Neuronal stem cell (in vitro differentiated cells): ENCODE measurements at regions not wholly inside any gene's neighbourhood (a gene's known extent, or its start where the extent isn't known, plus 50 kb on each side); places are given as distances from the start of the nearest gene placed in this dataset.
A peak's percentile ranks its signal among the peaks of the same experiment; 100 is the strongest.

Experiments
- DNase-seq: peaks from one replicate; pipeline ENCODE4 v3.0.0-alpha.2; 2013; ENCODE audit warnings: low spot score
- H2AFZ ChIP-seq: one replicate; pipeline ENCODE4 v1.6.1; 2013; ENCODE audit warnings: mild to moderate bottlenecking, low read length, inconsistent platforms
- H2AK5ac ChIP-seq: 2 replicates; pipeline ENCODE4 v1.6.1; 2013; ENCODE audit warnings: low read depth, mild to moderate bottlenecking, inconsistent platforms, low read length, moderate library complexity, mixed read lengths
- H2BK120ac ChIP-seq: 2 replicates; pipeline ENCODE4 v1.6.1; 2013; ENCODE audit warnings: low read depth, mild to moderate bottlenecking, inconsistent platforms, low read length, moderate library complexity, mixed read lengths
- H2BK12ac ChIP-seq: one replicate; pipeline ENCODE4 v1.6.1; 2013; ENCODE audit warnings: low read length, inconsistent platforms
- H2BK15ac ChIP-seq: 2 replicates; pipeline ENCODE4 v1.6.1; 2013; ENCODE audit warnings: mild to moderate bottlenecking, low read length, inconsistent platforms, mixed read lengths
- H2BK5ac ChIP-seq: one replicate; pipeline ENCODE4 v1.6.1; 2013; ENCODE audit warnings: inconsistent platforms, mild to moderate bottlenecking, low read length, moderate library complexity
- H3K14ac ChIP-seq: one replicate; pipeline ENCODE4 v1.6.1; 2013; ENCODE audit warnings: low read length, inconsistent platforms
- H3K18ac ChIP-seq: 2 replicates; pipeline ENCODE4 v1.6.1; 2013; ENCODE audit warnings: low read length, inconsistent platforms
- H3K23ac ChIP-seq: 2 replicates; pipeline ENCODE4 v1.6.1; 2013; ENCODE audit warnings: low read depth, mild to moderate bottlenecking, mixed read lengths, low read length, inconsistent platforms; ENCODE audit not compliant: poor library complexity
- H3K27ac ChIP-seq: replicated peaks from 3 replicates; pipeline ENCODE4 v1.5.1; 2013; ENCODE audit warnings: low read length, inconsistent platforms
- H3K27me3 ChIP-seq, 3 experiments: 2 replicates each; pipeline ENCODE4 v1.6.1; 2013; ENCODE audit warnings: low read length in 3 of 3, mild to moderate bottlenecking in 2 of 3, inconsistent platforms in 1 of 3, low read depth in 1 of 3, mixed read lengths in 1 of 3, moderate library complexity in 1 of 3; ENCODE audit not compliant: control insufficient read depth in 3 of 3, insufficient read depth in 3 of 3
- H3K36me3 ChIP-seq, 2 donors: replicated peaks in 1 of 2; 2 replicates each; pipeline ENCODE4 v1.6.1; 2013; ENCODE audit warnings: low read length in 2 of 2; ENCODE audit not compliant: control insufficient read depth in 2 of 2, insufficient read depth in 2 of 2
- H3K4ac ChIP-seq: 2 replicates; pipeline ENCODE4 v1.6.1; 2013; ENCODE audit warnings: inconsistent platforms, mild to moderate bottlenecking, low read length, moderate library complexity
- H3K4me1 ChIP-seq, 2 donors: 1 replicate in 1 of 2; 2 replicates in 1 of 2; pipeline ENCODE4 v1.6.1; 2013; ENCODE audit warnings: low read length in 2 of 2, low read depth in 1 of 2; ENCODE audit not compliant: control insufficient read depth in 2 of 2, insufficient read depth in 1 of 2
- H3K4me2 ChIP-seq: one replicate; pipeline ENCODE4 v1.6.1; 2013; ENCODE audit warnings: mild to moderate bottlenecking, low read length, inconsistent platforms; ENCODE audit not compliant: insufficient read depth, poor library complexity, severe bottlenecking
- H3K4me3 ChIP-seq, 2 donors: 2 replicates each; pipeline ENCODE4 v1.5.1; 2013; ENCODE audit warnings: low read length in 2 of 2, mild to moderate bottlenecking in 2 of 2, inconsistent platforms in 1 of 2, moderate library complexity in 1 of 2
- H3K79me1 ChIP-seq: one replicate; pipeline ENCODE4 v1.6.1; 2013; ENCODE audit warnings: low read depth, mild to moderate bottlenecking, inconsistent platforms, low read length, moderate library complexity
- H3K9ac ChIP-seq: one replicate; pipeline ENCODE4 v1.6.1; 2013; ENCODE audit warnings: mild to moderate bottlenecking, low read depth, low read length, inconsistent platforms; ENCODE audit not compliant: poor library complexity
- H3K9me3 ChIP-seq, 2 donors: replicated peaks in 1 of 2; 2 replicates each; pipeline versions ENCODE3 to v1.6.1; 2013; ENCODE audit warnings: low read length in 2 of 2, mild to moderate bottlenecking in 2 of 2, inconsistent platforms in 1 of 2, low read depth in 1 of 2, mixed read lengths in 1 of 2, moderate library complexity in 1 of 2; ENCODE audit not compliant: control insufficient read depth in 2 of 2, insufficient read depth in 1 of 2
- H4K8ac ChIP-seq: one replicate; pipeline ENCODE4 v1.6.1; 2013; ENCODE audit warnings: low read depth, mild to moderate bottlenecking, inconsistent platforms, low read length, moderate library complexity
- H4K91ac ChIP-seq: one replicate; pipeline ENCODE4 v1.6.1; 2013; ENCODE audit warnings: low read length, low read depth, mild to moderate bottlenecking, inconsistent platforms; ENCODE audit not compliant: poor library complexity
- WGBS, 2 donors: extraction: QIAGEN DNeasy Blood & Tissue Kit; methylation state at CpG; one replicate each; pipeline ENCODE4 v1.1.7; 2013; ENCODE audit warnings: missing lambda C conversion rate in 2 of 2, mixed read lengths in 1 of 2; ENCODE audit not compliant: insufficient read length in 2 of 2, insufficient replicate concordance in 1 of 2; ENCODE audit errors: extremely low coverage in 2 of 2; 5-methylcytosine and 5-hydroxymethylcytosine counted together

GRCh38 chr20:51318058-51318949, 224.2 kb downstream of the NFATC2 start:
- H2AFZ ChIP-seq: peak overlapping the region; percentile 62
- no peak overlapping the region for H2BK12ac ChIP-seq
- H3K79me1 ChIP-seq: no peaks in the 10 kb centered on the region
- no peak overlapping the region for H3K4me3 ChIP-seq
- H2AK5ac ChIP-seq: no peak overlapping the region
- H3K18ac ChIP-seq: peak overlapping the region; percentile 40
- H3K14ac ChIP-seq: no peak overlapping the region
- no peak overlapping the region for H3K23ac ChIP-seq
- H3K27ac ChIP-seq: no peak overlapping the region
- no peak overlapping the region for H3K9ac ChIP-seq
- no peaks in the 10 kb centered on the region for H3K27me3 ChIP-seq
- no peak overlapping the region for H4K91ac ChIP-seq
- no peak overlapping the region for H2BK15ac ChIP-seq
- no peak overlapping the region for H4K8ac ChIP-seq
- no peak overlapping the region for H2BK5ac ChIP-seq
- H3K36me3 ChIP-seq: no peaks in the 10 kb centered on the region
- peaks cover 8 to 9% of the 10 kb centered on the region in 2 donors for H3K4me1 ChIP-seq
- no peaks in the 10 kb centered on the region for H3K9me3 ChIP-seq
- DNase-seq: peak; percentile 69
- H2BK120ac ChIP-seq: no peak overlapping the region
- no peak overlapping the region for H3K4me2 ChIP-seq
- no peak overlapping the region for H3K4ac ChIP-seq
- no CpG with 5 or more reads among the region's 27 CpGs for WGBS, 2 donors

GRCh38 chr20:51315390-51315789, 227.1 kb downstream of the NFATC2 start:
- Histone ChIP-seq H3K9ac (no peak overlapping the region), H3K4me2 (no peak overlapping the region), H3K14ac (no peak overlapping the region), H2AFZ (no peak overlapping the region), H4K91ac (no peak overlapping the region), H3K79me1 (no peaks in the 10 kb centered on the region), H3K23ac (no peak overlapping the region), H3K27me3 (no peaks in the 10 kb centered on the region), H3K18ac (no peak overlapping the region), H3K4me3 (no peak overlapping the region), H3K9me3 (peaks cover 0 to 2% of the 10 kb centered on the region in 2 donors), H2BK5ac (no peak overlapping the region), H2BK120ac (no peak overlapping the region), H3K27ac (no peak overlapping the region), H2BK15ac (no peak overlapping the region), H3K4me1 (peaks cover 3 to 8% of the 10 kb centered on the region in 2 donors), H4K8ac (no peak overlapping the region), H2BK12ac (no peak overlapping the region), H3K36me3 (no peaks in the 10 kb centered on the region), H2AK5ac (no peak overlapping the region), H3K4ac (no peak overlapping the region)
- no peak for DNase-seq

GRCh38 chr20:51313358-51313827, 229.1 kb downstream of the NFATC2 start:
- Histone ChIP-seq H3K9ac (no peak overlapping the region), H3K23ac (no peak overlapping the region), H2BK5ac (no peak overlapping the region), H3K18ac (no peak overlapping the region), H3K27ac (no peak overlapping the region), H2AFZ (no peak overlapping the region), H3K4me2 (no peak overlapping the region), H3K9me3 (peaks cover 0 to 3% of the 10 kb centered on the region in 2 donors), H4K91ac (no peak overlapping the region), H3K4me1 (peaks cover 1% of the 10 kb centered on the region in 2 donors), H3K4ac (no peak overlapping the region), H2BK120ac (no peak overlapping the region), H3K27me3 (no peaks in the 10 kb centered on the region), H2BK12ac (no peak overlapping the region), H3K36me3 (no peaks in the 10 kb centered on the region), H2BK15ac (no peak overlapping the region), H4K8ac (peak overlapping the region; percentile 66), H2AK5ac (no peak overlapping the region), H3K14ac (no peak overlapping the region), H3K79me1 (no peaks in the 10 kb centered on the region), H3K4me3 (no peak overlapping the region)
- DNase-seq: no peak
- WGBS, 2 donors: no CpG with 5 or more reads among the region's 5 CpGs

GRCh38 chr20:51312480-51312783, 230.1 kb downstream of the NFATC2 start:
- no peak overlapping the region for H3K27ac ChIP-seq
- H3K79me1 ChIP-seq: no peaks in the 10 kb centered on the region
- no peak overlapping the region for H4K8ac ChIP-seq
- no peak overlapping the region for H3K4ac ChIP-seq
- no peak overlapping the region for H2BK5ac ChIP-seq
- H2AFZ ChIP-seq: no peak overlapping the region
- H3K14ac ChIP-seq: no peak overlapping the region
- no peak overlapping the region for H3K4me3 ChIP-seq
- no peak overlapping the region for H2BK120ac ChIP-seq
- no peaks in the 10 kb centered on the region for H3K4me1 ChIP-seq
- no peak overlapping the region for H4K91ac ChIP-seq
- DNase-seq: no peak
- H3K4me2 ChIP-seq: no peak overlapping the region
- WGBS, 2 donors: no CpG with 5 or more reads among the region's 3 CpGs
- no peak overlapping the region for H2BK12ac ChIP-seq
- no peak overlapping the region for H2AK5ac ChIP-seq
- no peak overlapping the region for H2BK15ac ChIP-seq
- H3K9ac ChIP-seq: no peak overlapping the region
- no peaks in the 10 kb centered on the region for H3K27me3 ChIP-seq
- H3K18ac ChIP-seq: no peak overlapping the region
- no peaks in the 10 kb centered on the region for H3K36me3 ChIP-seq
- H3K9me3 ChIP-seq: peaks cover 0 to 3% of the 10 kb centered on the region in 2 donors
- no peak overlapping the region for H3K23ac ChIP-seq
